Body of pancreas (tissue), 4 donors: ENCODE measurements at regions not wholly inside any gene's neighbourhood (a gene's known extent, or its start where the extent isn't known, plus 50 kb on each side); places are given as distances from the start of the nearest gene placed in this dataset.
A peak's percentile ranks its signal among the peaks of the same experiment; 100 is the strongest.

Experiments used
- ATAC-seq: fragments of 150-250 bp; one replicate; pipeline ENCODE4 v1.9.1; 2016
- DNase-seq, 4 donors: peaks; one replicate each; pipeline ENCODE4 v3.0.0-alpha.2; 2019
- H3K27ac ChIP-seq, 4 donors: fragments of 200-600 bp; sonication (generic); 1 replicate in 3 of 4; 2 replicates in 1 of 4; pipeline versions ENCODE4 v1.5.1 to v1.6.1; 2016 to 2019; ENCODE audit warnings: mild to moderate bottlenecking in 1 of 4, mixed read lengths in 1 of 4, moderate library complexity in 1 of 4
- H3K27me3 ChIP-seq, 2 donors: fragments of 200-600 bp; sonication (generic); one replicate each; pipeline ENCODE4 v1.6.0; 2016; ENCODE audit warnings: mild to moderate bottlenecking in 1 of 2
- H3K36me3 ChIP-seq, 2 donors: fragments of 200-600 bp; sonication (generic); replicated peaks in 1 of 2; 2 replicates each; pipeline ENCODE4 v1.5.1; 2016; ENCODE audit warnings: low read depth in 2 of 2; ENCODE audit not compliant: insufficient read depth in 1 of 2
- H3K4me1 ChIP-seq: fragments of 200-600 bp; sonication (generic); one replicate; pipeline ENCODE4 v1.6.0; 2016
- H3K4me3 ChIP-seq, 2 donors: fragments of 200-600 bp; sonication (generic); 1 replicate in 1 of 2; 2 replicates in 1 of 2; pipeline ENCODE4 v1.5.1; 2016 to 2019
- H3K9me3 ChIP-seq, 3 donors: fragments of 200-600 bp; sonication (generic); 1 replicate in 2 of 3; 2 replicates in 1 of 3; pipeline ENCODE4 v1.5.1; 2016
- POLR2A ChIP-seq, 3 donors: fragments of 450-650 bp; IDR thresholded peaks; one replicate each; pipeline ENCODE4 v1.6.1; 2016; ENCODE audit warnings: antibody characterized with exemption in 3 of 3, mild to moderate bottlenecking in 2 of 3
- WGBS, 2 donors: methylation state at CpG; one replicate each; pipeline ENCODE4 v1.1.5; 2017; 5-methylcytosine and 5-hydroxymethylcytosine counted together
- intact Hi-C: fragments of 100-400 bp; cut with DNase I; formaldehyde crosslinking; loops from one replicate; pipeline ENCODE4 v1.15.1; 2023
- TF ChIP-seq, protein P1 (sequence below), 7 experiments: fragments of 450-650 bp in 4 of 7; fragments of 200-600 bp in 3 of 7; sonication (generic) in 3 of 7; IDR thresholded peaks; one replicate each; pipeline ENCODE4 v1.5.1; 2016 to 2019; ENCODE audit warnings: antibody characterized with exemption in 7 of 7

DNA sequence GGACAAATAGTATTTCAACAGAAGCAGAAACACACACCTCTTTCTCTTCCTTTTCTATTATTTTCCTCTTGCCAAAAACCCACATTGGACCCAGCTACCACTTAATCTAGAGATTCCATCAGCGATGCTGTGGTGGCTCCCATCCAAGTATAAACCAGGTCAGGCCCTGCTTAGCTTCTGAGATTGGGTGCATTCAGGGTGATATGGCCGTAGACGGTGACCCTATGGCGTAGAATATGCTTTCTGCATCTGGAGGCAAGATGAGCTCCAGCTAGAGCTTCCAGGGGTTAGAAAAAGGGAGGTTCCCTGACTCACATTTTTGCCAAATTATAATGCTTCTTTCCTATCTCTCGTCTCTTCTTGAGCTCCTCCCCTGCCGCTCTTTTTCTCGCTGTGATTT is 66.5 kb downstream of the TNP1 start:
- H3K9me3 ChIP-seq = no peaks in the 10 kb centered on the region
- H3K4me3 ChIP-seq = no peak overlapping the region
- WGBS, 2 donors = 86 to 94% methylated on average over 7 of the region's 7 CpGs
- intact Hi-C loops = no loop called here
- no peaks in the 10 kb centered on the region for H3K36me3 ChIP-seq
- TF ChIP-seq POLR2A (IDR thresholded peaks at IDR 0.05) = no peak
- TF ChIP-seq, protein P1, sequence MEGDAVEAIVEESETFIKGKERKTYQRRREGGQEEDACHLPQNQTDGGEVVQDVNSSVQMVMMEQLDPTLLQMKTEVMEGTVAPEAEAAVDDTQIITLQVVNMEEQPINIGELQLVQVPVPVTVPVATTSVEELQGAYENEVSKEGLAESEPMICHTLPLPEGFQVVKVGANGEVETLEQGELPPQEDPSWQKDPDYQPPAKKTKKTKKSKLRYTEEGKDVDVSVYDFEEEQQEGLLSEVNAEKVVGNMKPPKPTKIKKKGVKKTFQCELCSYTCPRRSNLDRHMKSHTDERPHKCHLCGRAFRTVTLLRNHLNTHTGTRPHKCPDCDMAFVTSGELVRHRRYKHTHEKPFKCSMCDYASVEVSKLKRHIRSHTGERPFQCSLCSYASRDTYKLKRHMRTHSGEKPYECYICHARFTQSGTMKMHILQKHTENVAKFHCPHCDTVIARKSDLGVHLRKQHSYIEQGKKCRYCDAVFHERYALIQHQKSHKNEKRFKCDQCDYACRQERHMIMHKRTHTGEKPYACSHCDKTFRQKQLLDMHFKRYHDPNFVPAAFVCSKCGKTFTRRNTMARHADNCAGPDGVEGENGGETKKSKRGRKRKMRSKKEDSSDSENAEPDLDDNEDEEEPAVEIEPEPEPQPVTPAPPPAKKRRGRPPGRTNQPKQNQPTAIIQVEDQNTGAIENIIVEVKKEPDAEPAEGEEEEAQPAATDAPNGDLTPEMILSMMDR (IDR thresholded peaks at IDR 0.05) = no peak
- H3K27me3 ChIP-seq = no peaks in the 10 kb centered on the region
- no peak for ATAC-seq
- H3K4me1 ChIP-seq = no peaks in the 10 kb centered on the region
- no peak for DNase-seq
- no peak overlapping the region for H3K27ac ChIP-seq

DNA sequence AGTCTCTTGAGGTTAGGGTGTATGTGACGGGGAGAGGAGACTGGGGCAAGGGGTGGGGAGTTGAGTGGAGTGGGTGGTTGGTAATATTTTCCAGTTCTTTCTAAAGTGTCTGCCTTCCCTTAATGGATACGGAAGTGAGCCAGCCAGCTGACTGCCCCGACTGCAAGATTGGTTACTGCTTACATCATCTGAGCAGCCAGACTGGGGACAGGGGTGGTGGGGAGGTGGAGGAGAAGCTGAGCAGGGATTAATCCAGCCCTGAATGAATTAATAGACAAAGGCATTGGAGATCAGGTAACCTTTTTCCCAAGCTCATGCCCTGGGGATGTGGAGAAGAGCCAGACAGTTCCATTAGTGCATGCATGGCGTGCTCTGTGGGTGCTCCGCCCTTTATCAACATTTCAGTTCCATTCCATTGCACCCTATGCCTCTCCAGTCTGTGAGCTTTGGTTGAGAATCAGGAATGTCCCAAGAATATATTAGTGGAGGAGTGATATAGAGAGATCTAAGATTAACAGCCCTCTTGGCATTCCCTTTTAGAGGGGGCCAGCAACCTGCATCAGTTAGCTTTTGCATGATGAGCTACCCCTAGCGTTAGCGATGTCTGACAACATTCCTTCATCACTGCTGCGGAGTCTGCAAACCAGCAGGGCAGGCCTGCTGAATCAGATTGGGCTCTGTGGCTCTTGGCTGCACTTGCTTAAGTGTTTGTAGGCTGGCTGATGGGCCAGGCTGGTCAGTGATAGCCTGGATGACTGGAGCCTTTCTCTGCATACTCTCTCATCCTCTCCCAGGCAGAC is 67.4 kb downstream of the TNP1 start:
- Histone ChIP-seq H3K4me1 (no peaks in the 10 kb centered on the region), H3K36me3 (no peaks in the 10 kb centered on the region), H3K9me3 (no peaks in the 10 kb centered on the region), H3K27ac (no peak overlapping the region), H3K4me3 (no peak overlapping the region), H3K27me3 (no peaks in the 10 kb centered on the region)
- ATAC-seq (peak; percentile 70), DNase-seq (peak in 3 of 4 donors; percentile 26 to 32 (median 30))
- TF ChIP-seq POLR2A (IDR thresholded peaks at IDR 0.05) = no peak
- TF ChIP-seq, protein P1 (IDR thresholded peaks at IDR 0.05) = no peak
- intact Hi-C loops = no loop called here
- 51 to 66% methylated on average over 8 of the region's 8 CpGs for WGBS, 2 donors

DNA sequence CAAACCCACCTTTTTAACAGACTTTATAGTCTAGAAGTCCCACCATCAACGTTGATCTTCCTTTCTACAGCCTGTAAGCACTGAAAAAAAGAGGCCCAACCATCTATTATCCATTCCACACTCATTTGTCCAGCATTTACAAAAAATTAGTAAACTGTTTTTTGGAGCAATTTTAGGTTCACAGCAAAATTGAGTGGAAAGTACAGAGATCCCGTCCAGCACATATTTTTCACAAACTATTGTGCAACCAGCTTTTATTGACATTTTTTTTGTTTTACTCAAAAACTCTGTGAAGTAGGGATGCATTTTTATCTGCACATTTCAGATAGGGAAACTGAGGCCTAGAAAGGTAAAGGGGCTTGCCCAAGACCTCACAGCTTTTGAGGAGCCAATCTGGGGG is 68.6 kb downstream of the TNP1 start:
- no peak for ATAC-seq

DNA sequence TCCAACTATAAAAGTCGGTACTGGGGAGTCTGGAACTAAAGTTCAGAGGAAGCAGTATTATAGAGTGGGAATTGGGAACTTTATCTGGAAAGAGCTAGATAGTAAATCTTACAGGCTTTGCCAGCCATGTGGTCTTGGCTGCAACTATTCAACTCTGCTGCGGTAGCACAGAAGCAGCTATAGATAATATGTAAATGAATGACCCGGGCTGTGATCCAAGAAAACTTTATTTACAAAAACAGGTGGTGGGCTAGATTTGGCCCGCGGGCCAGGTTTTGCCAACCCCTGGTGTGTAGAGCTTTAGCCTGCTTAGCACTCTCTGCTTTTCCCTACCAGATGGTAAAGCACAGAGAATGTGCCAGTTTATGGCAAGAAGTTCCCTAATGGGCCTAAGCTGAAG is 70.8 kb downstream of the TNP1 start:
- no peak for DNase-seq
- no peaks in the 10 kb centered on the region for H3K27me3 ChIP-seq
- WGBS, 2 donors = 34 to 42% methylated on average over 5 of the region's 5 CpGs
- TF ChIP-seq, protein P1 (IDR thresholded peaks at IDR 0.05) = no peak
- TF ChIP-seq POLR2A (IDR thresholded peaks at IDR 0.05) = no peak
- no peaks in the 10 kb centered on the region for H3K4me1 ChIP-seq
- no peak for ATAC-seq
- intact Hi-C loops = no loop called here
- H3K36me3 ChIP-seq = no peaks in the 10 kb centered on the region
- H3K9me3 ChIP-seq = no peaks in the 10 kb centered on the region
- no peak overlapping the region for H3K4me3 ChIP-seq
- no peak overlapping the region for H3K27ac ChIP-seq

More for the DNA sequence above, 68.6 kb downstream of the TNP1 start:
- H3K4me3 ChIP-seq = no peak overlapping the region
- H3K4me1 ChIP-seq = no peaks in the 10 kb centered on the region
- no peaks in the 10 kb centered on the region for H3K9me3 ChIP-seq
- no peak overlapping the region for H3K27ac ChIP-seq
- no peaks in the 10 kb centered on the region for H3K27me3 ChIP-seq
- WGBS, 2 donors = 50 to 54% methylated on average over 2 of the region's 2 CpGs
- no peak for DNase-seq
- intact Hi-C loops = no loop called here
- no peaks in the 10 kb centered on the region for H3K36me3 ChIP-seq
- TF ChIP-seq, protein P1 (IDR thresholded peaks at IDR 0.05) = no peak
- no peak for TF ChIP-seq POLR2A (IDR thresholded peaks at IDR 0.05)
